ENCODE measurements at regions not wholly inside any gene's neighbourhood (a gene's known extent, or its start where the extent isn't known, plus 50 kb on each side); places are given as distances from the start of the nearest gene placed in this dataset.

- no peak overlapping the region for H3K4me3 ChIP-seq (ENCODE audit: low read depth, low read length)
- no peak for DNase-seq (ENCODE audit: low read depth)
- TF ChIP-seq CTCF (IDR thresholded peaks at IDR 0.05; ENCODE audit: low read depth, low read length) (no peak), MAX (IDR thresholded peaks at IDR 0.05; ENCODE audit: low read depth, low read length) (no peak)
Observed at GRCh38 chr12:46936042-46936441, 110.2 kb upstream of the SLC38A4 start.

GRCh38 chr12:46938071-46938678, 112.4 kb upstream of the SLC38A4 start:
- no peak for DNase-seq (ENCODE audit: low read depth)
- H3K4me3 ChIP-seq (ENCODE audit: low read depth, low read length), result no peak overlapping the region
- TF ChIP-seq MYC (IDR thresholded peaks at IDR 0.05; ENCODE audit: low read depth, low read length), result no peak
- TF ChIP-seq POLR2A (IDR thresholded peaks at IDR 0.05; ENCODE audit: extremely low read depth, insufficient read length), result no peak
- TF ChIP-seq CTCF (IDR thresholded peaks at IDR 0.05; ENCODE audit: low read depth, low read length), result no peak
- TF ChIP-seq MAX (IDR thresholded peaks at IDR 0.05; ENCODE audit: low read depth, low read length), result no peak

GRCh38 chr12:46941981-46942380, 116.2 kb upstream of the SLC38A4 start:
- no peak overlapping the region for H3K4me3 ChIP-seq (ENCODE audit: low read depth, low read length)
- TF ChIP-seq POLR2A (IDR thresholded peaks at IDR 0.05; ENCODE audit: extremely low read depth, insufficient read length) (no peak), MYC (IDR thresholded peaks at IDR 0.05; ENCODE audit: low read depth, low read length) (no peak), CTCF (IDR thresholded peaks at IDR 0.05; ENCODE audit: low read depth, low read length) (no peak), MAX (IDR thresholded peaks at IDR 0.05; ENCODE audit: low read depth, low read length) (no peak)
- DNase-seq (ENCODE audit: low read depth), result no peak

- DNase-seq (ENCODE audit: low read depth), result no peak
- no peak for TF ChIP-seq MYC (IDR thresholded peaks at IDR 0.05; ENCODE audit: low read depth, low read length)
- TF ChIP-seq MAX (IDR thresholded peaks at IDR 0.05; ENCODE audit: low read depth, low read length), result no peak
- no peak for TF ChIP-seq CTCF (IDR thresholded peaks at IDR 0.05; ENCODE audit: low read depth, low read length)
- no peak for TF ChIP-seq POLR2A (IDR thresholded peaks at IDR 0.05; ENCODE audit: extremely low read depth, insufficient read length)
- H3K4me3 ChIP-seq (ENCODE audit: low read depth, low read length), result no peak overlapping the region
Observed at GRCh38 chr12:46942579-46942978, 116.8 kb upstream of the SLC38A4 start.

GRCh38 chr12:46944088-46944487, 118.3 kb upstream of the SLC38A4 start:
- peak; percentile 15 for DNase-seq (ENCODE audit: low read depth)
- H3K4me3 ChIP-seq (ENCODE audit: low read depth, low read length), result no peak overlapping the region
- no peak for TF ChIP-seq MYC (IDR thresholded peaks at IDR 0.05; ENCODE audit: low read depth, low read length)
- peak; percentile 87 for TF ChIP-seq MAX (IDR thresholded peaks at IDR 0.05; ENCODE audit: low read depth, low read length)

GRCh38 chr12:46944771-46945170, 119.0 kb upstream of the SLC38A4 start:
- TF ChIP-seq POLR2A (IDR thresholded peaks at IDR 0.05; ENCODE audit: extremely low read depth, insufficient read length), result no peak
- no peak for TF ChIP-seq MYC (IDR thresholded peaks at IDR 0.05; ENCODE audit: low read depth, low read length)
- TF ChIP-seq CTCF (IDR thresholded peaks at IDR 0.05; ENCODE audit: low read depth, low read length), result no peak
- no peak for TF ChIP-seq MAX (IDR thresholded peaks at IDR 0.05; ENCODE audit: low read depth, low read length)
- DNase-seq (ENCODE audit: low read depth), result no peak
- no peak overlapping the region for H3K4me3 ChIP-seq (ENCODE audit: low read depth, low read length)

Measured in NB4 (cell line).